ENCODE measurements at regions not wholly inside any gene's neighbourhood (a gene's known extent, or its start where the extent isn't known, plus 50 kb on each side); places are given as distances from the start of the nearest gene placed in this dataset.
"Not testable (repeated sequence)": the region's sequence is repeated elsewhere in the genome, so short reads cannot be mapped to it uniquely, and the experiment has no call there.

DNA sequence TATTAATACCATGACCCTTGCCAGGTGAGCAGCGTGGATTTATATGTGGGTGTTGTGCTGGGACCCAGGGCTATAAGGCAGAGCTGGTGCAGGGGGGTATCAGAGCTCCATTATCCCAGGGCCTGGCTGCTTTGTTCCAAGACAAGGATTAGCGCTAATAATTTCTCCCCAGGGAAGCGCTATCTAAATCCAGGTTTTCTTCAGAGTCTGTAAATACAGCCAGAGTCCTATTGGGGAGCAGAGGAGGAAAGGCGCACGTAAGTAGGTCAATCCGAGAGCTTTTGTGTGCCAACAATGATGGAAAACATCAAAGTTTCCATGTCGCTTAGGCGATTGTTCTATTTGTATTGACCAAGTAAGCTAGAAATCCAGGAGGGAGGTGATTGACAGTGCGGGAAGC is 1009.7 kb downstream of the VRK1 start:
- Histone ChIP-seq H3K4me1 (no peaks in the 10 kb centered on the region), H3K4me3 (no peak overlapping the region), H3K9me3 (no peaks in the 10 kb centered on the region), H3K27me3 (no peaks in the 10 kb centered on the region), H3K36me3 (no peaks in the 10 kb centered on the region), H3K27ac (no peak overlapping the region)
- DNase-seq (ENCODE audit: low spot score in 2 of 2): no peak
- TF ChIP-seq POLR2A (IDR thresholded peaks at IDR 0.05): no peak
- TF ChIP-seq, protein P1, sequence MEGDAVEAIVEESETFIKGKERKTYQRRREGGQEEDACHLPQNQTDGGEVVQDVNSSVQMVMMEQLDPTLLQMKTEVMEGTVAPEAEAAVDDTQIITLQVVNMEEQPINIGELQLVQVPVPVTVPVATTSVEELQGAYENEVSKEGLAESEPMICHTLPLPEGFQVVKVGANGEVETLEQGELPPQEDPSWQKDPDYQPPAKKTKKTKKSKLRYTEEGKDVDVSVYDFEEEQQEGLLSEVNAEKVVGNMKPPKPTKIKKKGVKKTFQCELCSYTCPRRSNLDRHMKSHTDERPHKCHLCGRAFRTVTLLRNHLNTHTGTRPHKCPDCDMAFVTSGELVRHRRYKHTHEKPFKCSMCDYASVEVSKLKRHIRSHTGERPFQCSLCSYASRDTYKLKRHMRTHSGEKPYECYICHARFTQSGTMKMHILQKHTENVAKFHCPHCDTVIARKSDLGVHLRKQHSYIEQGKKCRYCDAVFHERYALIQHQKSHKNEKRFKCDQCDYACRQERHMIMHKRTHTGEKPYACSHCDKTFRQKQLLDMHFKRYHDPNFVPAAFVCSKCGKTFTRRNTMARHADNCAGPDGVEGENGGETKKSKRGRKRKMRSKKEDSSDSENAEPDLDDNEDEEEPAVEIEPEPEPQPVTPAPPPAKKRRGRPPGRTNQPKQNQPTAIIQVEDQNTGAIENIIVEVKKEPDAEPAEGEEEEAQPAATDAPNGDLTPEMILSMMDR (IDR thresholded peaks at IDR 0.05): no peak
- no peak for TF ChIP-seq POLR2AphosphoS5 (IDR thresholded peaks at IDR 0.05)
- TF ChIP-seq EP300 (IDR thresholded peaks at IDR 0.05): no peak
- WGBS: 74% methylated on average over 9 of the region's 9 CpGs

DNA sequence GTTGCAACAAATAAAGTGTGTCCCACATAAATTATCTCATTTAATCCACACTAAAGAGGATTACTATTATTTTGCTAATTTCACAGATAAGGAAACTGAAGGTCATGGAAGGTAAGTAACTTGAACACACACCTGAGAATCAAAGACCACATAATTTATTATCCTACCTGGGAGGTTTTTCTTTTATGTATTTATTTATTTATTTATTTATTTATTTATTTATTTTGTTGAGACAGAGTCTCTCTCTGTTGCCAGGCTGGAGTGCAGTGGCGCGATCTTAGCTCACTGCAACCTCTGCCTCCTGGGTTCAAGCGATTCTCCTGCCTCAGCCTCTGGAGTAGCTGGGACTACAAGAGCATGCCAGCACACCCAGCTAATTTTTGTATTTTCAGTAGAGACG is 1011.4 kb downstream of the VRK1 start:
- H3K4me1 ChIP-seq; H3K4me3 ChIP-seq; H3K9me3 ChIP-seq; H3K27ac ChIP-seq; H3K36me3 ChIP-seq; H3K27me3 ChIP-seq; DNase-seq (ENCODE audit: low spot score in 2 of 2): not testable (repeated sequence)
- 93% methylated on average over 4 of the region's 4 CpGs for WGBS

DNA sequence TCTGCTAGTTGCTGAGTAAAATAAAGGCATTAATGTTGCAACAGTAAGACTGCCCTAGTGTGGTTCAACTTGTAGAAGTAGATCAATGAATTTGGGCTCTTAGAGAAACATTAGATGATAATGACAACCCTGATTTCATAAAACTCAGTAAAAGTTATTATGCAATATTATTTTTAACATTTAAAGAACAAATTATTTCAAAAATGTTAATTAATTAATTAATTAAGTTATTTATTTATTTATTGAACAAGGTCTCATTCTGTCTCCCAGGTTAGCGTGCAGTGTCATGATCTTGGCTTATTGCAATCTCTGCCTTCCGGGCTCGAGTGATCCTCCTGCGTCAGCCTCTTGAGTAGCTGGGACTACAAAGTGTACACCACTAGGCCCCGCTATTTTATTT is 1016.4 kb downstream of the VRK1 start:
- Histone ChIP-seq H3K4me3 (no peak overlapping the region), H3K4me1 (no peaks in the 10 kb centered on the region), H3K27ac (no peak overlapping the region), H3K9me3 (no peaks in the 10 kb centered on the region), H3K27me3 (no peaks in the 10 kb centered on the region), H3K36me3 (no peaks in the 10 kb centered on the region)
- TF ChIP-seq POLR2A (IDR thresholded peaks at IDR 0.05) (no peak), EP300 (IDR thresholded peaks at IDR 0.05) (no peak), POLR2AphosphoS5 (IDR thresholded peaks at IDR 0.05) (no peak)
- TF ChIP-seq, protein P1 (IDR thresholded peaks at IDR 0.05): no peak
- DNase-seq (ENCODE audit: low spot score in 2 of 2): no peak
- 96% methylated on average over 5 of the region's 5 CpGs for WGBS

DNA sequence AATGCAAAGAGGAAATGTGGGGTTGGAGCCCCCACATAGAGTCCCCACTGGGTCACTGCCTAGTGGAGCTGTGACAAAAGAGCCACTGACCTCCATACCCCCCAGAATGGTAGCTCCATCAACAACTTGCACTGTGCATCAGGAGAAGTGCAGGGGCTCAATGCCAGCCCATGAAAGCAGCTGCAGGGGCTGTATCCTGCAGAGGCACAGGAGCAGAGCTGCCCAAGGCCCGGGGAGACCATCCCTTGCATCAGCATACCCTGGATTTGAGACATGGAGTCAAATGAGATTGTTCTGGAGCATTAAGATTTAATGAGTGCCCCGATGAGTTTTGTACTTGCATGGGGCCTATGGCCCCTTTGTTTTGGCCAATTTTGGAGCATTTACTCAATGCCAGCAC is 1023.6 kb downstream of the VRK1 start:
- WGBS: 79% methylated on average over 2 of the region's 2 CpGs
- DNase-seq (ENCODE audit: low spot score in 2 of 2): no peak
- Histone ChIP-seq H3K4me3 (no peak overlapping the region), H3K27me3 (peaks cover 3% of the 10 kb centered on the region), H3K4me1 (no peaks in the 10 kb centered on the region), H3K27ac (no peak overlapping the region), H3K9me3 (no peaks in the 10 kb centered on the region), H3K36me3 (no peaks in the 10 kb centered on the region)
- TF ChIP-seq, protein P1 (IDR thresholded peaks at IDR 0.05): no peak
- TF ChIP-seq POLR2AphosphoS5 (IDR thresholded peaks at IDR 0.05) (no peak), EP300 (IDR thresholded peaks at IDR 0.05) (no peak), POLR2A (IDR thresholded peaks at IDR 0.05) (no peak)

DNA sequence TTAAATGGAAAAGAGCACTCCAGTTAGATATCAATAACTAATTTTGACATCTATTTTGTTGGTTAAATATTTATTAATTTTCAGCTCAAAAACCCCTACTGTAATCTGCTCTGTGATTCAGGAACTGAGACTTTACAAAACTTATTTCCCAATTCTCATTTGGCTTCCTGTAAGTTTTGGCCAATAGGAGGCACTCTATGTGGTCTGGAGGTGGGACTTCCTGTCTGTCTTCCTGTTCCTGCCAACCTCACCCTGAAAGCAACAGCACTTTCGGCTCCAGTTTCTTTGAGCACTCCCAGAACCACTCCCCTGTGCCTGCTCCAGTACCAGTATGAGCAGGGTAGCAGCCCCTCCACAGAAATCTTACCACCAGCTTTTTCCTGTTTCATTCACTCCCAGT is 1027.0 kb downstream of the VRK1 start:
- DNase-seq (ENCODE audit: low spot score in 2 of 2): no peak
- TF ChIP-seq POLR2AphosphoS5 (IDR thresholded peaks at IDR 0.05) (no peak), EP300 (IDR thresholded peaks at IDR 0.05) (no peak), POLR2A (IDR thresholded peaks at IDR 0.05) (no peak)
- TF ChIP-seq, protein P1 (IDR thresholded peaks at IDR 0.05): no peak
- H3K9me3 ChIP-seq: no peaks in the 10 kb centered on the region
- no peak overlapping the region for H3K27ac ChIP-seq
- 0% methylated on average over 1 of the region's 1 CpG for WGBS
- H3K36me3 ChIP-seq: no peaks in the 10 kb centered on the region
- no peak overlapping the region for H3K4me3 ChIP-seq
- H3K27me3 ChIP-seq: peaks cover 3% of the 10 kb centered on the region
- H3K4me1 ChIP-seq: no peaks in the 10 kb centered on the region

DNA sequence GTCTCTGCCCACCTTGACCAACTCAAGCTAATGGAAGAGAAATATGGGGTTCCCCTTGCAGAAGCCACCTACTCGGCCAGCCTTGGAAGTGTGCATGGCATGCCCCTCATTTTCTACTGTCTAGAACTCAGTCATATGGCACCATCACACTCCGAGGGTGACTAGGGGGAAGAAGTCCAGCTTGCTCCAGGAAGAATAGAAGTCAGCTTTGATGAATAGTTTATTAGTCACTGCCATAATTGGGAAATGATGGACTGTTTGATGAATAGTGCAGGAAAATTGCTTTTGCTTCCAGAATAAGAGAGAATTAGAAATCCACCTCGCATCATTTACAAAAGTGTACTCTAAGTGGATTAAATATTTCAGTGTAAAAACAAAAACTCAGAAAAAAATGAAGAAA is 1030.6 kb downstream of the VRK1 start:
- H3K27ac ChIP-seq: no peak overlapping the region
- no peaks in the 10 kb centered on the region for H3K4me1 ChIP-seq
- H3K4me3 ChIP-seq: no peak overlapping the region
- H3K36me3 ChIP-seq: no peaks in the 10 kb centered on the region
- H3K9me3 ChIP-seq: no peaks in the 10 kb centered on the region
- no peaks in the 10 kb centered on the region for H3K27me3 ChIP-seq
- no peak for DNase-seq (ENCODE audit: low spot score in 2 of 2)
- WGBS: 78% methylated on average over 3 of the region's 3 CpGs
- TF ChIP-seq EP300 (IDR thresholded peaks at IDR 0.05) (no peak), POLR2AphosphoS5 (IDR thresholded peaks at IDR 0.05) (no peak), POLR2A (IDR thresholded peaks at IDR 0.05) (no peak)
- TF ChIP-seq, protein P1 (IDR thresholded peaks at IDR 0.05): no peak

Measured in suprapubic skin (tissue), 4 donors.